ENCODE measurements at regions not wholly inside any gene's neighbourhood (a gene's known extent, or its start where the extent isn't known, plus 50 kb on each side); places are given as distances from the start of the nearest gene placed in this dataset.

- TF ChIP-seq POLR2AphosphoS5 (IDR thresholded peaks at IDR 0.05) = no peak
- TF ChIP-seq POLR2A (IDR thresholded peaks at IDR 0.05) = no peak
- no peak for TF ChIP-seq CTCF (IDR thresholded peaks at IDR 0.05)
- TF ChIP-seq EP300 (IDR thresholded peaks at IDR 0.05) = no peak
Measured at GRCh38 chr21:32127081-32127480, 151.8 kb downstream of the MIS18A start.
